Fibroblast of villous mesenchyme (primary cell): ENCODE measurements at regions not wholly inside any gene's neighbourhood (a gene's known extent, or its start where the extent isn't known, plus 50 kb on each side); places are given as distances from the start of the nearest gene placed in this dataset.

Source experiments
- DNase-seq: peaks from one replicate; pipeline ENCODE4 v3.0.0-alpha.2; 2010; ENCODE audit warnings: low read depth
- H3K4me3 ChIP-seq: 2 replicates; pipeline ENCODE4 v1.5.1; 2011; ENCODE audit warnings: low read depth, mild to moderate bottlenecking, low read length
- TF ChIP-seq, protein P1 (sequence below): IDR thresholded peaks from 2 replicates; pipeline ENCODE4 v1.5.1; 2012; ENCODE audit warnings: low read depth, mild to moderate bottlenecking, low read length; ENCODE audit not compliant: insufficient read depth

GRCh38 chr2:136295168-136295567 lies 177.2 kb upstream of the CXCR4 start:
- TF ChIP-seq, protein P1, sequence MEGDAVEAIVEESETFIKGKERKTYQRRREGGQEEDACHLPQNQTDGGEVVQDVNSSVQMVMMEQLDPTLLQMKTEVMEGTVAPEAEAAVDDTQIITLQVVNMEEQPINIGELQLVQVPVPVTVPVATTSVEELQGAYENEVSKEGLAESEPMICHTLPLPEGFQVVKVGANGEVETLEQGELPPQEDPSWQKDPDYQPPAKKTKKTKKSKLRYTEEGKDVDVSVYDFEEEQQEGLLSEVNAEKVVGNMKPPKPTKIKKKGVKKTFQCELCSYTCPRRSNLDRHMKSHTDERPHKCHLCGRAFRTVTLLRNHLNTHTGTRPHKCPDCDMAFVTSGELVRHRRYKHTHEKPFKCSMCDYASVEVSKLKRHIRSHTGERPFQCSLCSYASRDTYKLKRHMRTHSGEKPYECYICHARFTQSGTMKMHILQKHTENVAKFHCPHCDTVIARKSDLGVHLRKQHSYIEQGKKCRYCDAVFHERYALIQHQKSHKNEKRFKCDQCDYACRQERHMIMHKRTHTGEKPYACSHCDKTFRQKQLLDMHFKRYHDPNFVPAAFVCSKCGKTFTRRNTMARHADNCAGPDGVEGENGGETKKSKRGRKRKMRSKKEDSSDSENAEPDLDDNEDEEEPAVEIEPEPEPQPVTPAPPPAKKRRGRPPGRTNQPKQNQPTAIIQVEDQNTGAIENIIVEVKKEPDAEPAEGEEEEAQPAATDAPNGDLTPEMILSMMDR, result no peak
- H3K4me3 ChIP-seq, result no peak overlapping the region

DNA sequence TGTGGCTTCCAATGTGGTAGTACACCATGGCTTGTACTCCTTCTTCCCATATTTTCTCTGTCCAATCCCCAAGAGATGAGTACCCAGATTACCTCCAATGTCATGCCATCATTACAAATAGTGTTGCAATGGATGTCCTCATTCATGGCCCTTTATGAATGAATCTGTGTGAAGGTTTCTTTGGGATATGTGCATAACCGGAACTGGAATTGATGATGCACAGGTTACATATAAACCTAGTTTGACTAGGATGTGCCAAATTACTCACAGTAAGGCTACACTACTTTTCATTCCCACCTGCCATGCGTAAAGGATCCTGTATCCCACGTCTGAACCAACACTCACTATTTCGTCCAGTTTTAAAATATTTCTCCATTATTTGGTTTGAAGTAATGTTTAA lies 173.9 kb upstream of the CXCR4 start:
- TF ChIP-seq, protein P1, result no peak
- DNase-seq, result no peak
- H3K4me3 ChIP-seq, result no peak overlapping the region

More at GRCh38 chr2:136295168-136295567, 177.2 kb upstream of the CXCR4 start:
- DNase-seq, result no peak

GRCh38 chr2:136290326-136290725 lies 172.4 kb upstream of the CXCR4 start:
- DNase-seq, result no peak
- H3K4me3 ChIP-seq, result no peak overlapping the region
- TF ChIP-seq, protein P1, result no peak

DNA sequence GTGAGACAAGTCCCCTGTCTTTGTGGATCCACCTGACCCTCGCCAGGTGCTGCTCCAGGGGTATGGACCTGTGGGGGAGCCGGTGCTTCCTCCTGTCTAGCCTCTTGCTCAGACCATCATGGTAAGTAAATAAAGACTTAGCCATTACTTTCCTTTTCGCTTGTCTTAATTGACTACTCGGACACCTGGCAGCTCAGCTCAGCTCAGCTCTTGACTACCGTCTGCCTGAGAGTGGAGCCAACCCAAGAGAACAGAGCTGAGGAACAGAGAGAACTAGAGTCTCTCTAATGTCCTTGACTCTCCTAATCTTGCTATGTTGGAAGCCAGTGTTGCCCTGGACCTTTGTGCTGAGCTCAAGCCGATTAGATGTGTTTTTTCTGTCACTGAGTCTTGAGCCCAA lies 170.3 kb upstream of the CXCR4 start:
- DNase-seq, result no peak
- H3K4me3 ChIP-seq, result no peak overlapping the region
- TF ChIP-seq, protein P1, result no peak

- DNase-seq, result no peak
- TF ChIP-seq, protein P1, result no peak
- no peak overlapping the region for H3K4me3 ChIP-seq
Observed at GRCh38 chr2:136286423-136286822, 168.5 kb upstream of the CXCR4 start.

GRCh38 chr2:136284226-136285119 lies 166.5 kb upstream of the CXCR4 start:
- TF ChIP-seq, protein P1, result no peak
- H3K4me3 ChIP-seq, result no peak overlapping the region
- no peak for DNase-seq

GRCh38 chr2:136282251-136282650 lies 164.3 kb upstream of the CXCR4 start:
- H3K4me3 ChIP-seq, result no peak overlapping the region
- DNase-seq, result no peak
- TF ChIP-seq, protein P1, result no peak
